H9 (cell line): ENCODE measurements at regions not wholly inside any gene's neighbourhood (a gene's known extent, or its start where the extent isn't known, plus 50 kb on each side); places are given as distances from the start of the nearest gene placed in this dataset.
A peak's percentile ranks its signal among the peaks of the same experiment; 100 is the strongest.

ENCODE experiments used
- DNase-seq: peaks from one replicate; pipeline ENCODE4 v3.0.0-alpha.2; 2017
- H2AFZ ChIP-seq: one replicate; pipeline ENCODE4 v1.6.1; 2013; ENCODE audit warnings: mild to moderate bottlenecking, low read length, control low read depth, moderate library complexity
- H2AK5ac ChIP-seq: 2 replicates; pipeline ENCODE4 v1.6.1; 2013; ENCODE audit warnings: low read length, control low read depth, mixed read lengths; ENCODE audit not compliant: insufficient read length
- H2BK120ac ChIP-seq: one replicate; pipeline ENCODE4 v1.6.1; 2013; ENCODE audit warnings: low read depth, mild to moderate bottlenecking, low read length, control low read depth, inconsistent platforms; ENCODE audit not compliant: poor library complexity, severe bottlenecking
- H2BK12ac ChIP-seq: 2 replicates; pipeline ENCODE4 v1.6.1; 2013; ENCODE audit warnings: low read length, control low read depth, mixed read lengths, low read depth; ENCODE audit not compliant: insufficient read length
- H2BK15ac ChIP-seq: 2 replicates; pipeline ENCODE4 v1.6.1; 2013; ENCODE audit warnings: low read depth, low read length, control low read depth
- H2BK20ac ChIP-seq: one replicate; pipeline ENCODE4 v1.6.1; 2013; ENCODE audit warnings: low read depth, mild to moderate bottlenecking, low read length, control low read depth, inconsistent platforms; ENCODE audit not compliant: poor library complexity, severe bottlenecking
- H2BK5ac ChIP-seq: 2 replicates; pipeline ENCODE4 v1.6.1; 2013; ENCODE audit warnings: low read length, control low read depth, mixed read lengths; ENCODE audit not compliant: insufficient read length
- H3K14ac ChIP-seq: 2 replicates; pipeline ENCODE4 v1.6.1; 2013; ENCODE audit warnings: low read length, control low read depth; ENCODE audit not compliant: insufficient read depth
- H3K18ac ChIP-seq: 2 replicates; pipeline ENCODE4 v1.6.1; 2013; ENCODE audit warnings: low read depth, mild to moderate bottlenecking, mixed read lengths, low read length, control low read depth; ENCODE audit not compliant: insufficient read length
- H3K23ac ChIP-seq: 2 replicates; pipeline ENCODE4 v1.6.1; 2013; ENCODE audit warnings: low read length, control low read depth, mixed read lengths, low read depth; ENCODE audit not compliant: insufficient read length
- H3K23me2 ChIP-seq: 2 replicates; pipeline ENCODE4 v1.6.1; 2013; ENCODE audit warnings: low read depth, mild to moderate bottlenecking, mixed read lengths, low read length, control low read depth; ENCODE audit not compliant: insufficient read length, poor library complexity, severe bottlenecking
- H3K27ac ChIP-seq: 2 replicates; pipeline ENCODE4 v1.5.1; 2013; ENCODE audit warnings: low read length, control low read depth, mixed read lengths, low read depth; ENCODE audit not compliant: insufficient read length
- H3K27me3 ChIP-seq: 2 replicates; pipeline ENCODE4 v1.6.1; 2013; ENCODE audit warnings: low read length, control low read depth, inconsistent platforms; ENCODE audit not compliant: insufficient read depth
- H3K4ac ChIP-seq: 2 replicates; pipeline ENCODE4 v1.6.1; 2013; ENCODE audit warnings: low read depth, mild to moderate bottlenecking, control low read depth, inconsistent platforms, low read length, moderate library complexity
- H3K4me1 ChIP-seq: 2 replicates; pipeline ENCODE4 v1.6.1; 2013; ENCODE audit warnings: low read length, control low read depth, inconsistent platforms; ENCODE audit not compliant: insufficient read depth
- H3K4me2 ChIP-seq: 2 replicates; pipeline ENCODE4 v1.6.1; 2013; ENCODE audit warnings: low read length, control low read depth, mixed read lengths; ENCODE audit not compliant: insufficient read length, insufficient read depth
- H3K56ac ChIP-seq: 2 replicates; pipeline ENCODE4 v1.6.1; 2013; ENCODE audit warnings: low read depth, mild to moderate bottlenecking, mixed read lengths, low read length, control low read depth; ENCODE audit not compliant: insufficient read length
- H3K79me1 ChIP-seq: 2 replicates; pipeline ENCODE4 v1.6.1; 2013; ENCODE audit warnings: low read depth, mild to moderate bottlenecking, moderate library complexity, low read length, control low read depth, inconsistent platforms; ENCODE audit not compliant: insufficient read depth, poor library complexity, severe bottlenecking
- H3K79me2 ChIP-seq: 2 replicates; pipeline ENCODE4 v1.6.1; 2013; ENCODE audit warnings: low read length, control low read depth, inconsistent platforms; ENCODE audit not compliant: insufficient read depth
- H3K9ac ChIP-seq: 2 replicates; pipeline ENCODE4 v1.6.1; 2013; ENCODE audit warnings: low read length, control low read depth, mixed read lengths; ENCODE audit not compliant: insufficient read length; ENCODE audit errors: extremely low read depth
- H3K9me3 ChIP-seq: one replicate; pipeline ENCODE4 v1.6.1; 2013; ENCODE audit warnings: low read depth, low read length, inconsistent platforms; ENCODE audit not compliant: control insufficient read depth
- H3T11ph ChIP-seq: one replicate; pipeline ENCODE4 v1.6.1; 2013; ENCODE audit warnings: mild to moderate bottlenecking, low read length, control low read depth, inconsistent platforms
- H4K20me1 ChIP-seq: one replicate; pipeline ENCODE4 v1.6.1; 2013; ENCODE audit not compliant: control insufficient read depth, insufficient read length, insufficient read depth
- H4K5ac ChIP-seq: 2 replicates; pipeline ENCODE4 v1.6.1; 2013; ENCODE audit warnings: low read depth, mild to moderate bottlenecking, mixed read lengths, low read length, control low read depth; ENCODE audit not compliant: insufficient read length
- H4K8ac ChIP-seq: replicated peaks from 2 replicates; pipeline ENCODE4 v1.6.1; 2013; ENCODE audit warnings: low read length, control low read depth, mixed read lengths, low read depth; ENCODE audit not compliant: insufficient read length
- H4K91ac ChIP-seq: 2 replicates; pipeline ENCODE4 v1.6.1; 2013; ENCODE audit warnings: low read depth, mild to moderate bottlenecking, moderate library complexity, mixed read lengths, low read length, control low read depth; ENCODE audit not compliant: insufficient read length
- H3K27ac Mint-ChIP-seq, 3 experiments: 2 replicates in 2 of 3; 3 replicates in 1 of 3; pipeline ENCODE4 v1.8.0; 2020 to 2021; ENCODE audit warnings: mixed read lengths in 3 of 3, mild to moderate bottlenecking in 1 of 3, moderate library complexity in 1 of 3
- H3K27me3 Mint-ChIP-seq: 2 replicates; pipeline ENCODE4 v1.8.0; 2021; ENCODE audit warnings: low read depth, mild to moderate bottlenecking, moderate library complexity, mixed read lengths
- H3K36me3 Mint-ChIP-seq, 3 experiments: 2 replicates in 2 of 3; 3 replicates in 1 of 3; pipeline ENCODE4 v1.8.0; 2020 to 2021; ENCODE audit warnings: low read depth in 3 of 3, mixed read lengths in 3 of 3; ENCODE audit not compliant: insufficient read depth in 1 of 3
- H3K4me1 Mint-ChIP-seq, 2 experiments: 2 replicates each; pipeline ENCODE4 v1.8.0; 2020; ENCODE audit warnings: mixed read lengths in 2 of 2
- H3K4me3 Mint-ChIP-seq, 2 experiments: 2 replicates in 1 of 2; 3 replicates in 1 of 2; pipeline ENCODE4 v1.8.0; 2020 to 2021; ENCODE audit warnings: mild to moderate bottlenecking in 2 of 2, mixed read lengths in 2 of 2, moderate library complexity in 1 of 2
- H3K9me3 Mint-ChIP-seq, 2 experiments: 2 replicates in 1 of 2; 3 replicates in 1 of 2; pipeline ENCODE4 v1.8.0; 2020; ENCODE audit warnings: mild to moderate bottlenecking in 2 of 2, mixed read lengths in 2 of 2, moderate library complexity in 1 of 2
- WGBS: extraction: QIAGEN DNeasy Blood & Tissue Kit; methylation state at CpG from one replicate; pipeline ENCODE4 v1.1.7; 2013; ENCODE audit warnings: missing lambda C conversion rate, low lambda C conversion rate, mixed read lengths; ENCODE audit not compliant: insufficient read length; ENCODE audit errors: extremely low coverage; 5-methylcytosine and 5-hydroxymethylcytosine counted together
- TF ChIP-seq, protein P1 (sequence below): fragments of 200-600 bp; sonication (generic); conservative IDR thresholded peaks from 3 replicates; pipeline ENCODE4 v1.8.0; 2021; ENCODE audit warnings: antibody characterized with exemption, mild to moderate bottlenecking

DNA sequence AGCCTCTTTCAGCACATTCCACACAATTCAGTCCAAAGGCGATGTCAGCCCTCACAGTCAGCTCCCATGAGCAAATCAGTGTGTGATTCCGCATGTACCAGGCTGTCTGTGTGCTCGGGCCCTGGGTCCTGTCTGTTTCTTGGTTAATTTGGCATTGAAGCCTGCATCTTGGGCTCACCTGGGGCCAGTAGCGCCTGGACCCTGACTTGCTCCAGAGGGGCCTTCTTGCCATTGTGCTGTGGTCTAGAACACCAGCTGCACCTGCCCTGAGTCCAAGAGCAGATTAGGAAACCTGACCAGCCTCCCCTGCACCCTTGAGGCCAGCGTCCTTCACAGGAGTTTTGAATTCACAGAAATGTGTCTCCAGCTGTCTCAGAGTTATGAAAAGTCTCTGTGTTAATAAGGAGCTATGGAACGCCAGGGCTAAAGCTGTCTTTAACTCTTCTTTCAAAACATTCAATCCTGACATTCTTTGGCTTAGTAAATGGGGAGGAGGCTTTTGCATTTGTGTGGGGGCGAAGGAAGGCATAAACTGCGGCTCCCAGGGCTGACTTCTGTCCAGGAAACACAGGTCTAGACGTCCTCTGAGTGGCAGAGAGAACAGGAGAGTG lies 102.2 kb downstream of the ARF6 start:
- Histone ChIP-seq H3K9me3 (no peaks in the 10 kb centered on the region), H2BK5ac (no peak overlapping the region), H3K56ac (no peak overlapping the region), H4K8ac (no peak overlapping the region), H2BK20ac (no peak overlapping the region), H4K91ac (no peak overlapping the region), H3K4ac (no peak overlapping the region), H3K23ac (no peak overlapping the region), H4K20me1 (no peaks in the 10 kb centered on the region), H3K27me3 (no peaks in the 10 kb centered on the region), H3K9ac (no peak overlapping the region), H3K79me1 (no peaks in the 10 kb centered on the region), H3K14ac (no peak overlapping the region), H3K79me2 (no peaks in the 10 kb centered on the region), H2AFZ (no peak overlapping the region), H2BK120ac (no peak overlapping the region), H2AK5ac (no peak overlapping the region), H3K23me2 (no peaks in the 10 kb centered on the region), H3K4me2 (no peak overlapping the region), H3T11ph (no peak overlapping the region), H2BK12ac (no peak overlapping the region), H4K5ac (no peak overlapping the region), H3K27ac (no peak overlapping the region), H3K4me1 (no peaks in the 10 kb centered on the region), H3K18ac (no peak overlapping the region), H2BK15ac (no peak overlapping the region)
- Mint-ChIP-seq H3K9me3 (no peaks in the 10 kb centered on the region), H3K4me1 (peaks cover 11 to 19% of the 10 kb centered on the region in 2 experiments), H3K4me3 (no peak overlapping the region), H3K27me3 (peaks cover 8% of the 10 kb centered on the region), H3K36me3 (no peaks in the 10 kb centered on the region), H3K27ac (peak overlapping the region in 1 of 3 experiments; percentile 52; a peak in 1 of 7 replicates)
- DNase-seq: no peak
- WGBS: no CpG with 5 or more reads among the region's 9 CpGs
- TF ChIP-seq, protein P1, sequence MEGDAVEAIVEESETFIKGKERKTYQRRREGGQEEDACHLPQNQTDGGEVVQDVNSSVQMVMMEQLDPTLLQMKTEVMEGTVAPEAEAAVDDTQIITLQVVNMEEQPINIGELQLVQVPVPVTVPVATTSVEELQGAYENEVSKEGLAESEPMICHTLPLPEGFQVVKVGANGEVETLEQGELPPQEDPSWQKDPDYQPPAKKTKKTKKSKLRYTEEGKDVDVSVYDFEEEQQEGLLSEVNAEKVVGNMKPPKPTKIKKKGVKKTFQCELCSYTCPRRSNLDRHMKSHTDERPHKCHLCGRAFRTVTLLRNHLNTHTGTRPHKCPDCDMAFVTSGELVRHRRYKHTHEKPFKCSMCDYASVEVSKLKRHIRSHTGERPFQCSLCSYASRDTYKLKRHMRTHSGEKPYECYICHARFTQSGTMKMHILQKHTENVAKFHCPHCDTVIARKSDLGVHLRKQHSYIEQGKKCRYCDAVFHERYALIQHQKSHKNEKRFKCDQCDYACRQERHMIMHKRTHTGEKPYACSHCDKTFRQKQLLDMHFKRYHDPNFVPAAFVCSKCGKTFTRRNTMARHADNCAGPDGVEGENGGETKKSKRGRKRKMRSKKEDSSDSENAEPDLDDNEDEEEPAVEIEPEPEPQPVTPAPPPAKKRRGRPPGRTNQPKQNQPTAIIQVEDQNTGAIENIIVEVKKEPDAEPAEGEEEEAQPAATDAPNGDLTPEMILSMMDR: no peak
